ENCODE measurements at regions not wholly inside any gene's neighbourhood (a gene's known extent, or its start where the extent isn't known, plus 50 kb on each side); places are given as distances from the start of the nearest gene placed in this dataset.

- H3K9ac ChIP-seq (ENCODE audit: low read length), result no peak overlapping the region
- peak overlapping the region; percentile 4 for H2AK5ac ChIP-seq (ENCODE audit: low read length, severe bottlenecking)
- no peak overlapping the region for H2AFZ ChIP-seq (ENCODE audit: low read depth, low read length)
- no peak overlapping the region for H3K27ac ChIP-seq (ENCODE audit: low read length, poor library complexity, severe bottlenecking)
- H3K4ac ChIP-seq (ENCODE audit: low read depth in 1 of 2, low read length in 2 of 2), result no peak overlapping the region
- no peaks in the 10 kb centered on the region for H3K27me3 ChIP-seq (ENCODE audit: control insufficient read depth in 1 of 2, insufficient read depth in 1 of 2, low read length in 2 of 2)
- H2BK120ac ChIP-seq (ENCODE audit: low read depth, low read length), result no peak overlapping the region
- H3K18ac ChIP-seq (ENCODE audit: low read depth in 1 of 2, low read length in 2 of 2), result no peak overlapping the region
- no peak overlapping the region for H3K4me3 ChIP-seq (ENCODE audit: insufficient read depth in 1 of 2, low read depth in 1 of 2, low read length in 2 of 2)
- H2BK12ac ChIP-seq (ENCODE audit: low read length in 2 of 2), result no peak overlapping the region
- peaks cover 3% of the 10 kb centered on the region for H3K4me1 ChIP-seq (ENCODE audit: control insufficient read depth, insufficient read depth, low read depth, low read length)
- no peak overlapping the region for H4K91ac ChIP-seq (ENCODE audit: low read length)
- H3K14ac ChIP-seq (ENCODE audit: low read length in 2 of 2), result no peak overlapping the region
- no peaks in the 10 kb centered on the region for H3K79me1 ChIP-seq (replicated peaks; ENCODE audit: low read length, poor library complexity, severe bottlenecking)
- H2BK15ac ChIP-seq (ENCODE audit: low read depth, poor library complexity, severe bottlenecking), result no peak overlapping the region
- H3K23ac ChIP-seq (ENCODE audit: low read length in 2 of 2), result no peak overlapping the region
- H3K9me3 ChIP-seq (ENCODE audit: control insufficient read depth, low read length), result no peaks in the 10 kb centered on the region
- no peak overlapping the region for H4K8ac ChIP-seq (ENCODE audit: low read length)
- 75% methylated on average over 5 of the region's 5 CpGs for WGBS
- no peak for DNase-seq
- H2BK5ac ChIP-seq (ENCODE audit: low read depth, low read length, poor library complexity, severe bottlenecking), result no peak overlapping the region
- no peaks in the 10 kb centered on the region for H3K36me3 ChIP-seq (ENCODE audit: control insufficient read depth in 1 of 2, insufficient read depth in 2 of 2, low read depth in 1 of 2, low read length in 2 of 2)
- no peak overlapping the region for H3K4me2 ChIP-seq (ENCODE audit: low read length, poor library complexity, severe bottlenecking)
These were observed 487.4 kb upstream of the TENM3 start for GRCh38 chr4:181755846-181756245.

GRCh38 chr4:181756451-181757095 lies 486.6 kb upstream of the TENM3 start:
- Histone ChIP-seq H3K79me1 (replicated peaks; ENCODE audit: low read length, poor library complexity, severe bottlenecking) (no peaks in the 10 kb centered on the region), H3K4me1 (ENCODE audit: control insufficient read depth, insufficient read depth, low read depth, low read length) (peaks cover 3% of the 10 kb centered on the region), H2BK12ac (ENCODE audit: low read length in 2 of 2) (no peak overlapping the region), H3K4me2 (ENCODE audit: low read length, poor library complexity, severe bottlenecking) (no peak overlapping the region), H2AFZ (ENCODE audit: low read depth, low read length) (no peak overlapping the region), H3K36me3 (ENCODE audit: control insufficient read depth in 1 of 2, insufficient read depth in 2 of 2, low read depth in 1 of 2, low read length in 2 of 2) (no peaks in the 10 kb centered on the region), H4K91ac (ENCODE audit: low read length) (no peak overlapping the region), H3K27me3 (ENCODE audit: control insufficient read depth in 1 of 2, insufficient read depth in 1 of 2, low read length in 2 of 2) (no peaks in the 10 kb centered on the region), H2BK5ac (ENCODE audit: low read depth, low read length, poor library complexity, severe bottlenecking) (no peak overlapping the region), H3K27ac (ENCODE audit: low read length, poor library complexity, severe bottlenecking) (no peak overlapping the region), H3K9ac (ENCODE audit: low read length) (no peak overlapping the region), H2BK15ac (ENCODE audit: low read depth, poor library complexity, severe bottlenecking) (no peak overlapping the region), H3K18ac (ENCODE audit: low read depth in 1 of 2, low read length in 2 of 2) (no peak overlapping the region), H2AK5ac (ENCODE audit: low read length, severe bottlenecking) (no peak overlapping the region), H3K9me3 (ENCODE audit: control insufficient read depth, low read length) (no peaks in the 10 kb centered on the region), H3K14ac (ENCODE audit: low read length in 2 of 2) (no peak overlapping the region), H3K4me3 (ENCODE audit: insufficient read depth in 1 of 2, low read depth in 1 of 2, low read length in 2 of 2) (no peak overlapping the region), H2BK120ac (ENCODE audit: low read depth, low read length) (no peak overlapping the region), H3K23ac (ENCODE audit: low read length in 2 of 2) (no peak overlapping the region), H3K4ac (ENCODE audit: low read depth in 1 of 2, low read length in 2 of 2) (no peak overlapping the region), H4K8ac (ENCODE audit: low read length) (no peak overlapping the region)
- no peak for DNase-seq
- 76% methylated on average over 4 of the region's 5 CpGs for WGBS

- no peak overlapping the region for H4K91ac ChIP-seq (ENCODE audit: low read length)
- H3K14ac ChIP-seq (ENCODE audit: low read length in 2 of 2), result no peak overlapping the region
- H3K23ac ChIP-seq (ENCODE audit: low read length in 2 of 2), result no peak overlapping the region
- no peaks in the 10 kb centered on the region for H3K36me3 ChIP-seq (ENCODE audit: control insufficient read depth in 1 of 2, insufficient read depth in 2 of 2, low read depth in 1 of 2, low read length in 2 of 2)
- no peak overlapping the region for H2AFZ ChIP-seq (ENCODE audit: low read depth, low read length)
- no peak overlapping the region for H3K9ac ChIP-seq (ENCODE audit: low read length)
- no peak overlapping the region for H2BK5ac ChIP-seq (ENCODE audit: low read depth, low read length, poor library complexity, severe bottlenecking)
- no peak overlapping the region for H3K18ac ChIP-seq (ENCODE audit: low read depth in 1 of 2, low read length in 2 of 2)
- peaks cover 3% of the 10 kb centered on the region for H3K4me1 ChIP-seq (ENCODE audit: control insufficient read depth, insufficient read depth, low read depth, low read length)
- DNase-seq, result no peak
- no peaks in the 10 kb centered on the region for H3K79me1 ChIP-seq (replicated peaks; ENCODE audit: low read length, poor library complexity, severe bottlenecking)
- no peak overlapping the region for H2AK5ac ChIP-seq (ENCODE audit: low read length, severe bottlenecking)
- H4K8ac ChIP-seq (ENCODE audit: low read length), result no peak overlapping the region
- no peak overlapping the region for H2BK12ac ChIP-seq (ENCODE audit: low read length in 2 of 2)
- no peak overlapping the region for H2BK120ac ChIP-seq (ENCODE audit: low read depth, low read length)
- H3K4me3 ChIP-seq (ENCODE audit: insufficient read depth in 1 of 2, low read depth in 1 of 2, low read length in 2 of 2), result no peak overlapping the region
- no peak overlapping the region for H3K4ac ChIP-seq (ENCODE audit: low read depth in 1 of 2, low read length in 2 of 2)
- WGBS, result 66% methylated on average over 3 of the region's 3 CpGs
- no peak overlapping the region for H3K4me2 ChIP-seq (ENCODE audit: low read length, poor library complexity, severe bottlenecking)
- no peak overlapping the region for H2BK15ac ChIP-seq (ENCODE audit: low read depth, poor library complexity, severe bottlenecking)
- H3K9me3 ChIP-seq (ENCODE audit: control insufficient read depth, low read length), result no peaks in the 10 kb centered on the region
- H3K27me3 ChIP-seq (ENCODE audit: control insufficient read depth in 1 of 2, insufficient read depth in 1 of 2, low read length in 2 of 2), result no peaks in the 10 kb centered on the region
- H3K27ac ChIP-seq (ENCODE audit: low read length, poor library complexity, severe bottlenecking), result no peak overlapping the region
These were observed 486.1 kb upstream of the TENM3 start for GRCh38 chr4:181757098-181757497.

GRCh38 chr4:181757910-181758660 lies 485.1 kb upstream of the TENM3 start:
- no peak overlapping the region for H3K4me2 ChIP-seq (ENCODE audit: low read length, poor library complexity, severe bottlenecking)
- no peaks in the 10 kb centered on the region for H3K27me3 ChIP-seq (ENCODE audit: control insufficient read depth in 1 of 2, insufficient read depth in 1 of 2, low read length in 2 of 2)
- H3K23ac ChIP-seq (ENCODE audit: low read length in 2 of 2), result no peak overlapping the region
- no peak overlapping the region for H3K9ac ChIP-seq (ENCODE audit: low read length)
- no peak overlapping the region for H2BK12ac ChIP-seq (ENCODE audit: low read length in 2 of 2)
- H4K8ac ChIP-seq (ENCODE audit: low read length), result no peak overlapping the region
- no peak overlapping the region for H3K4ac ChIP-seq (ENCODE audit: low read depth in 1 of 2, low read length in 2 of 2)
- H3K27ac ChIP-seq (ENCODE audit: low read length, poor library complexity, severe bottlenecking), result no peak overlapping the region
- H3K18ac ChIP-seq (ENCODE audit: low read depth in 1 of 2, low read length in 2 of 2), result no peak overlapping the region
- H3K36me3 ChIP-seq (ENCODE audit: control insufficient read depth in 1 of 2, insufficient read depth in 2 of 2, low read depth in 1 of 2, low read length in 2 of 2), result no peaks in the 10 kb centered on the region
- DNase-seq, result no peak
- no peak overlapping the region for H3K14ac ChIP-seq (ENCODE audit: low read length in 2 of 2)
- H3K9me3 ChIP-seq (ENCODE audit: control insufficient read depth, low read length), result no peaks in the 10 kb centered on the region
- WGBS, result 62% methylated on average over 4 of the region's 8 CpGs
- no peak overlapping the region for H2AFZ ChIP-seq (ENCODE audit: low read depth, low read length)
- H3K4me3 ChIP-seq (ENCODE audit: insufficient read depth in 1 of 2, low read depth in 1 of 2, low read length in 2 of 2), result no peak overlapping the region
- H2BK5ac ChIP-seq (ENCODE audit: low read depth, low read length, poor library complexity, severe bottlenecking), result no peak overlapping the region
- H3K79me1 ChIP-seq (replicated peaks; ENCODE audit: low read length, poor library complexity, severe bottlenecking), result no peaks in the 10 kb centered on the region
- no peak overlapping the region for H4K91ac ChIP-seq (ENCODE audit: low read length)
- no peak overlapping the region for H2BK15ac ChIP-seq (ENCODE audit: low read depth, poor library complexity, severe bottlenecking)
- H2BK120ac ChIP-seq (ENCODE audit: low read depth, low read length), result no peak overlapping the region
- H2AK5ac ChIP-seq (ENCODE audit: low read length, severe bottlenecking), result peak overlapping the region; percentile 10
- H3K4me1 ChIP-seq (ENCODE audit: control insufficient read depth, insufficient read depth, low read depth, low read length), result peaks cover 3% of the 10 kb centered on the region

Data from mesenchymal stem cell (in vitro differentiated cells and primary cell).